HEK293 (cell line): ENCODE measurements at regions not wholly inside any gene's neighbourhood (a gene's known extent, or its start where the extent isn't known, plus 50 kb on each side); places are given as distances from the start of the nearest gene placed in this dataset.

Experiments used
- CTCF ChIA-PET: fragments of 350-600 bp; formaldehyde crosslinking; extraction: SDS; loops from one replicate; lab custom pipeline; 2021; ENCODE audit warnings: antibody characterized with exemption; lab: Yijun Ruan, JAX
- POLR2A ChIA-PET: fragments of 300-600 bp; formaldehyde crosslinking; extraction: SDS; loops from one replicate; lab custom pipeline; 2020; ENCODE audit warnings: antibody characterized with exemption, inconsistent platforms; lab: Yijun Ruan, JAX
- H3K27ac ChIP-seq: fragments of 200-500 bp; sonication (Bioruptor generic); 2 replicates; pipeline ENCODE4 v1.5.1; 2014; ENCODE audit warnings: low read depth, low read length, control low read depth, inconsistent platforms; ENCODE audit errors: extremely low read depth
- H3K36me3 ChIP-seq, 2 experiments: fragments of 200-500 bp in 1 of 2; sonication (Bioruptor generic) in 1 of 2; 1 replicate in 1 of 2; 2 replicates in 1 of 2; pipeline ENCODE4 v1.5.1; 2014 to 2017; ENCODE audit warnings: inconsistent platforms in 2 of 2, low read length in 2 of 2; ENCODE audit not compliant: control insufficient read depth in 2 of 2, insufficient read depth in 1 of 2
- H3K4me1 ChIP-seq: fragments of 200-500 bp; sonication (Bioruptor generic); 2 replicates; pipeline ENCODE4 v1.5.1; 2014; ENCODE audit warnings: mild to moderate bottlenecking, low read length, inconsistent platforms; ENCODE audit not compliant: control insufficient read depth, insufficient read depth
- H3K4me3 ChIP-seq: 2 replicates; pipeline ENCODE4 v1.5.1; 2011; ENCODE audit warnings: low read depth, mild to moderate bottlenecking, control low read depth, low read length, moderate library complexity
- H3K9me3 ChIP-seq: fragments of 200-500 bp; sonication (Bioruptor generic); 2 replicates; pipeline ENCODE4 v1.5.1; 2014; ENCODE audit warnings: low read depth, low read length, inconsistent platforms; ENCODE audit not compliant: control insufficient read depth, insufficient read depth
- EGR2 ChIP-seq: fragments of 450-650 bp; formaldehyde crosslinking; IDR thresholded peaks from 2 replicates; pipeline ENCODE4 v1.5.1; 2016; ENCODE audit warnings: low read depth, missing biosample characterization, missing genetic modification characterization
- GLIS1 ChIP-seq: fragments of 450-650 bp; formaldehyde crosslinking; IDR thresholded peaks from 2 replicates; pipeline ENCODE4 v1.5.1; 2016; ENCODE audit warnings: missing biosample characterization, missing genetic modification characterization
- HOXA7 ChIP-seq: sonication (generic); formaldehyde crosslinking; IDR thresholded peaks from 2 replicates; pipeline ENCODE4 v1.8.1; 2022; ENCODE audit warnings: missing genetic modification reagents, borderline replicate concordance
- PRDM2 ChIP-seq: fragments of 450-650 bp; formaldehyde crosslinking; IDR thresholded peaks from 2 replicates; pipeline ENCODE4 v1.5.1; 2016; ENCODE audit warnings: missing biosample characterization, missing genetic modification characterization, borderline replicate concordance
- ZBTB1 ChIP-seq: fragments of 450-650 bp; formaldehyde crosslinking; IDR thresholded peaks from 2 replicates; pipeline ENCODE4 v1.5.1; 2016; ENCODE audit warnings: missing biosample characterization, missing genetic modification characterization
- ZBTB49 ChIP-seq: fragments of 450-650 bp; formaldehyde crosslinking; IDR thresholded peaks from 2 replicates; pipeline ENCODE4 v1.5.1; 2016; ENCODE audit warnings: missing biosample characterization, missing genetic modification characterization, low read depth
- ZNF112 ChIP-seq: fragments of 450-650 bp; formaldehyde crosslinking; IDR thresholded peaks from 2 replicates; pipeline ENCODE4 v1.5.0; 2017; ENCODE audit warnings: missing biosample characterization, missing genetic modification characterization
- ZNF114 ChIP-seq: fragments of 450-650 bp; formaldehyde crosslinking; IDR thresholded peaks from 2 replicates; pipeline ENCODE4 v1.5.0; 2017; ENCODE audit warnings: missing biosample characterization, missing genetic modification characterization
- ZNF146 ChIP-seq: fragments of 450-650 bp; formaldehyde crosslinking; IDR thresholded peaks from 2 replicates; pipeline ENCODE4 v1.5.1; 2016; ENCODE audit warnings: missing biosample characterization, missing genetic modification characterization
- ZNF24 ChIP-seq: fragments of 450-650 bp; formaldehyde crosslinking; IDR thresholded peaks from 2 replicates; pipeline ENCODE4 v1.5.1; 2016; ENCODE audit warnings: missing biosample characterization, missing genetic modification characterization
- ZNF362 ChIP-seq: fragments of 450-650 bp; formaldehyde crosslinking; IDR thresholded peaks from 2 replicates; pipeline ENCODE4 v1.5.1; 2016; ENCODE audit warnings: missing biosample characterization, missing genetic modification characterization
- ZNF555 ChIP-seq: fragments of 450-650 bp; formaldehyde crosslinking; conservative IDR thresholded peaks from 2 replicates; pipeline ENCODE4 v1.5.1; 2017; ENCODE audit warnings: missing biosample characterization, mild to moderate bottlenecking, missing genetic modification characterization, inconsistent platforms
- ZNF585B ChIP-seq: fragments of 450-650 bp; formaldehyde crosslinking; IDR thresholded peaks from 2 replicates; pipeline ENCODE4 v1.5.1; 2016; ENCODE audit warnings: missing biosample characterization, missing genetic modification characterization
- ZNF776 ChIP-seq: fragments of 450-650 bp; formaldehyde crosslinking; IDR thresholded peaks from 2 replicates; pipeline ENCODE4 v1.5.0; 2017; ENCODE audit warnings: missing biosample characterization, missing genetic modification characterization, borderline replicate concordance

GRCh38 chrX:98506907-98507306 is 1623.2 kb downstream of the RPA4 start:
- H3K27ac ChIP-seq = no peak overlapping the region
- no peaks in the 10 kb centered on the region for H3K4me1 ChIP-seq
- POLR2A ChIA-PET = no interaction called here
- no peaks in the 10 kb centered on the region; the same call in 1 of the 2 replicates for H3K9me3 ChIP-seq
- no peak for TF ChIP-seq ZNF585B (tag by site-specific recombination)
- H3K36me3 ChIP-seq = no peaks in the 10 kb centered on the region
- CTCF ChIA-PET = no interaction called here
- no peak overlapping the region for H3K4me3 ChIP-seq

- H3K36me3 ChIP-seq = no peaks in the 10 kb centered on the region
- no peak overlapping the region for H3K4me3 ChIP-seq
- no peak overlapping the region for H3K27ac ChIP-seq
- no peaks in the 10 kb centered on the region for H3K9me3 ChIP-seq
- no peak for TF ChIP-seq ZNF362 (tag by site-specific recombination)
- no peak for TF ChIP-seq PRDM2 (tag by site-specific recombination)
- no peak for TF ChIP-seq ZNF146 (tag by site-specific recombination)
- TF ChIP-seq ZBTB1 (tag by site-specific recombination) = no peak
- no peak for TF ChIP-seq ZNF555 (tag by site-specific recombination)
- no peak for TF ChIP-seq ZNF112 (tag by site-specific recombination)
- ChIA-PET POLR2A (no interaction called here), CTCF (no interaction called here)
- H3K4me1 ChIP-seq = no peaks in the 10 kb centered on the region
These were observed 1630.3 kb downstream of the RPA4 start for GRCh38 chrX:98514032-98514431.

- ChIA-PET POLR2A (no interaction called here), CTCF (no interaction called here)
- H3K9me3 ChIP-seq = no peaks in the 10 kb centered on the region
- H3K27ac ChIP-seq = no peak overlapping the region
- no peak overlapping the region for H3K4me3 ChIP-seq
- no peaks in the 10 kb centered on the region for H3K36me3 ChIP-seq
- TF ChIP-seq ZNF24 (tag by site-specific recombination) = no peak
- no peak for TF ChIP-seq HOXA7
- TF ChIP-seq ZNF114 (tag by site-specific recombination) = no peak
- no peak for TF ChIP-seq ZNF776 (tag by site-specific recombination)
- no peak for TF ChIP-seq EGR2 (tag by site-specific recombination)
- no peaks in the 10 kb centered on the region for H3K4me1 ChIP-seq
These were observed 1632.4 kb downstream of the RPA4 start for GRCh38 chrX:98516120-98516519.

GRCh38 chrX:98523026-98523425 is 1639.3 kb downstream of the RPA4 start:
- Histone ChIP-seq H3K27ac (no peak overlapping the region), H3K36me3 (no peaks in the 10 kb centered on the region), H3K4me3 (no peak overlapping the region), H3K4me1 (no peaks in the 10 kb centered on the region), H3K9me3 (no peaks in the 10 kb centered on the region)
- CTCF ChIA-PET = no interaction called here
- POLR2A ChIA-PET = no interaction called here
- TF ChIP-seq GLIS1 (tag by site-specific recombination) (no peak), ZBTB49 (tag by site-specific recombination) (no peak)
